Astrocyte of the hippocampus (primary cell): ENCODE measurements at regions not wholly inside any gene's neighbourhood (a gene's known extent, or its start where the extent isn't known, plus 50 kb on each side); places are given as distances from the start of the nearest gene placed in this dataset.
"Not testable (repeated sequence)": the region's sequence is repeated elsewhere in the genome, so short reads cannot be mapped to it uniquely, and the experiment has no call there.

Experiments
- DNase-seq: peaks from one replicate; pipeline ENCODE4 v3.0.0; 2011; ENCODE audit warnings: low read depth, low spot score

- DNase-seq, result no peak
Observed at GRCh38 chr13:26895808-26896466, 135.4 kb upstream of the GPR12 start.

GRCh38 chr13:26895081-26895807 lies 134.7 kb upstream of the GPR12 start:
- DNase-seq, result no peak

GRCh38 chr13:26888632-26889031 lies 128.0 kb upstream of the GPR12 start:
- DNase-seq, result no peak

GRCh38 chr13:26887594-26887993 lies 127.0 kb upstream of the GPR12 start:
- no peak for DNase-seq

GRCh38 chr13:26883613-26884257 lies 123.1 kb upstream of the GPR12 start:
- no peak for DNase-seq

GRCh38 chr13:26882731-26883130 lies 122.1 kb upstream of the GPR12 start:
- no peak for DNase-seq

- DNase-seq, result peak; percentile 42
Observed at GRCh38 chr13:26881154-26881553, 120.6 kb upstream of the GPR12 start.

GRCh38 chr13:26880735-26881134 lies 120.1 kb upstream of the GPR12 start:
- DNase-seq, result peak; percentile 3

GRCh38 chr13:26878438-26878837 lies 117.9 kb upstream of the GPR12 start:
- DNase-seq, result no peak

GRCh38 chr13:26873386-26873698 lies 112.8 kb upstream of the GPR12 start:
- DNase-seq, result no peak

GRCh38 chr13:26872525-26873385 lies 112.2 kb upstream of the GPR12 start:
- DNase-seq, result peak; percentile 27

GRCh38 chr13:26867451-26868091 lies 107.0 kb upstream of the GPR12 start:
- peak; percentile 60 for DNase-seq

GRCh38 chr13:26864576-26864975 lies 104.0 kb upstream of the GPR12 start:
- DNase-seq, result no peak

- DNase-seq, result no peak
Observed at GRCh38 chr13:26861941-26862340, 101.4 kb upstream of the GPR12 start.

GRCh38 chr13:26855921-26856320 lies 95.3 kb upstream of the GPR12 start:
- DNase-seq, result no peak

- no peak for DNase-seq
Observed at GRCh38 chr13:26855071-26855470, 94.5 kb upstream of the GPR12 start.

GRCh38 chr13:26853323-26853722 lies 92.7 kb upstream of the GPR12 start:
- no peak for DNase-seq

- DNase-seq, result no peak
Observed at GRCh38 chr13:26847281-26847680, 86.7 kb upstream of the GPR12 start.

GRCh38 chr13:26845063-26845462 lies 84.5 kb upstream of the GPR12 start:
- not testable (repeated sequence) for DNase-seq

- no peak for DNase-seq
Observed at GRCh38 chr13:26839682-26840081, 79.1 kb upstream of the GPR12 start.

- DNase-seq, result no peak
Observed at GRCh38 chr13:26838821-26839220, 78.2 kb upstream of the GPR12 start.

- DNase-seq, result no peak
Observed at GRCh38 chr13:26837997-26838396, 77.4 kb upstream of the GPR12 start.
